ENCODE measurements at regions not wholly inside any gene's neighbourhood (a gene's known extent, or its start where the extent isn't known, plus 50 kb on each side); places are given as distances from the start of the nearest gene placed in this dataset.
"Not testable (repeated sequence)": the region's sequence is repeated elsewhere in the genome, so short reads cannot be mapped to it uniquely, and the experiment has no call there.

- no peak for DNase-seq
These were observed 1285.2 kb downstream of the GATA3 start for GRCh38 chr10:9339716-9340115.

- DNase-seq = no peak
These were observed 1288.5 kb downstream of the GATA3 start for GRCh38 chr10:9342885-9343570.

GRCh38 chr10:9347933-9348332 is 1293.4 kb downstream of the GATA3 start:
- DNase-seq = not testable (repeated sequence)

GRCh38 chr10:9357471-9357870 is 1303.0 kb downstream of the GATA3 start:
- DNase-seq = no peak

- DNase-seq = no peak
These were observed 1308.2 kb downstream of the GATA3 start for GRCh38 chr10:9362721-9363120.

GRCh38 chr10:9379183-9379582 is 1324.7 kb downstream of the GATA3 start:
- DNase-seq = no peak

- DNase-seq = no peak
These were observed 1327.4 kb downstream of the GATA3 start for GRCh38 chr10:9381733-9382532.

- DNase-seq = no peak
These were observed 1328.0 kb downstream of the GATA3 start for GRCh38 chr10:9382533-9382866.

- DNase-seq = no peak
These were observed 1336.0 kb downstream of the GATA3 start for GRCh38 chr10:9390516-9390915.

GRCh38 chr10:9399275-9399983 is 1344.9 kb downstream of the GATA3 start:
- DNase-seq = no peak

GRCh38 chr10:9402067-9402466 is 1347.6 kb downstream of the GATA3 start:
- not testable (repeated sequence) for DNase-seq

- not testable (repeated sequence) for DNase-seq
These were observed 1348.2 kb downstream of the GATA3 start for GRCh38 chr10:9402507-9403195.

- not testable (repeated sequence) for DNase-seq
These were observed 1352.7 kb downstream of the GATA3 start for GRCh38 chr10:9407201-9407600.

GRCh38 chr10:9416331-9416730 is 1361.8 kb downstream of the GATA3 start:
- DNase-seq = no peak

- no peak for DNase-seq
These were observed 1365.3 kb downstream of the GATA3 start for GRCh38 chr10:9419757-9420156.

- DNase-seq = no peak
These were observed 1372.7 kb downstream of the GATA3 start for GRCh38 chr10:9427209-9427608.

GRCh38 chr10:9437131-9437530 is 1382.6 kb downstream of the GATA3 start:
- no peak for DNase-seq

- no peak for DNase-seq
These were observed 1389.3 kb downstream of the GATA3 start for GRCh38 chr10:9443758-9444157.

- no peak for DNase-seq
These were observed 1395.0 kb downstream of the GATA3 start for GRCh38 chr10:9449530-9449929.

GRCh38 chr10:9450801-9451200 is 1396.3 kb downstream of the GATA3 start:
- DNase-seq = no peak

- no peak for DNase-seq
These were observed 1396.8 kb downstream of the GATA3 start for GRCh38 chr10:9451211-9451773.

- no peak for DNase-seq
These were observed 1397.6 kb downstream of the GATA3 start for GRCh38 chr10:9452056-9452455.

GRCh38 chr10:9453871-9454270 is 1399.4 kb downstream of the GATA3 start:
- DNase-seq = not testable (repeated sequence)
